ENCODE measurements at regions not wholly inside any gene's neighbourhood (a gene's known extent, or its start where the extent isn't known, plus 50 kb on each side); places are given as distances from the start of the nearest gene placed in this dataset.

DNA sequence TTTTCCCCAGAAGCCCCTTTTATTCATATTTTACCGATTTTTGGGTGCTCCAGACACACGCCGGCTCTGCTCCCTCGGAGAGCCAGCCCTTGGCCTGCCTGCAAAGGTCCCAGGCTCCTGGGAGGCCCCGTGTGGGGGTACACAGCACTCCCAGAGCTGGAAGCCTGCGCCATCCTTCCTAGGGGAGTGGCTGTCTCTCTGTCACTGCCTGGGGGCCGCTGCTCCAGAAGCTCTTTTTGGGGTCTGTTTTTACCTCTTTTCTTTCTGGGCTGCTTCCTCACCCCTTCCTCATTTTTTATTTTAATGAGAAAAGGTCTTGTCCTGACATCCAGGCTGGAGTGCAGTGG lies 119.1 kb upstream of the COL5A1 start:
- TF ChIP-seq POLR2AphosphoS5 (IDR thresholded peaks at IDR 0.05; ENCODE audit: low read depth, low read length), result no peak
- no peak for TF ChIP-seq POLR2A (IDR thresholded peaks at IDR 0.05; ENCODE audit: low read depth, low read length)
- TF ChIP-seq TAF1 (IDR thresholded peaks at IDR 0.05; ENCODE audit: low read depth, low read length), result no peak
- TF ChIP-seq SPI1 (IDR thresholded peaks at IDR 0.05; ENCODE audit: low read depth, low read length), result no peak

Measured in GM12891 (cell line).